CD4-positive, alpha-beta T cell treated with Interleukin-2 at 100 ng/mL for 4 hours (primary cell): ENCODE measurements at regions not wholly inside any gene's neighbourhood (a gene's known extent, or its start where the extent isn't known, plus 50 kb on each side); places are given as distances from the start of the nearest gene placed in this dataset.

Experiments used
- DNase-seq: peaks from one replicate; pipeline ENCODE4 v3.0.0-alpha.2; 2020; ENCODE audit warnings: low spot score

- no peak for DNase-seq
These were observed 1720.2 kb downstream of the PCDH7 start for GRCh38 chr4:32440391-32440790.

DNA sequence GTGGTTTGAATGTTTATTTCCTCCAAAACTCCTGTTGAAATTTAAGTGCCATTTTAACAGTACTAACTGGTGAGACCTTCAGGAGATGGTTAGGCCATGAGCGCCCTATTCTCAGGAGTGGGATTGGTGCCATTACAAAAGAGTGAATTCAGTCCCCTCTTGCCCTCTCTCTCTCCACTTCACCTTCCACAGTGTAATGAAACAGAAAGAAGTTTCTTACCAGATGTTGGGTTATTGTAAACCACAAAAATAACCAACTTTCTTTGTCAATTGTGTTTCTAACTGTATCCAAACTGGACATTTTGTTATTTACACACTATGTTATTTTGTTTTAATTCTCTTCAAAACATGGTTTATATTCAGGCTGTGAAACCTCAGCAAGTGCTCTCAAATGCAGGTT, 1734.3 kb downstream of the PCDH7 start:
- DNase-seq: no peak

DNA sequence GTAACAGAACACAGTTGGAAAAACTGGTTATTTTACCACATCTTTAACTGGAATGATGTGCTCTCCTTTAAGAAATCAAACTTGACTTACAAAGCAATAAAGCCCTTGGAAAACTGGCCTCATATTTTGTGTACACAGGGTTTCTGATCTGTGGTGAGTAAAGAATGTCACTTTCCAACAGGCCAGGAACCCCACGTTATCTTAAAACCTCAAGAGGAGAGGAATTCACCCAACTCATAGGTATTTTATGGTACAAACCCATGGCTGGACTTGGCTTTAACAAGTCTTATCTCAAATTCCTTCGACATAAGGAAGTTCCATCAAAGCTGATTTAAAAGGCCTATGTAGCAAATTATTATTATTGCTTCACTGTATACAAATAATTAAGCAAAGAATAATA, 1735.1 kb downstream of the PCDH7 start:
- no peak for DNase-seq

DNA sequence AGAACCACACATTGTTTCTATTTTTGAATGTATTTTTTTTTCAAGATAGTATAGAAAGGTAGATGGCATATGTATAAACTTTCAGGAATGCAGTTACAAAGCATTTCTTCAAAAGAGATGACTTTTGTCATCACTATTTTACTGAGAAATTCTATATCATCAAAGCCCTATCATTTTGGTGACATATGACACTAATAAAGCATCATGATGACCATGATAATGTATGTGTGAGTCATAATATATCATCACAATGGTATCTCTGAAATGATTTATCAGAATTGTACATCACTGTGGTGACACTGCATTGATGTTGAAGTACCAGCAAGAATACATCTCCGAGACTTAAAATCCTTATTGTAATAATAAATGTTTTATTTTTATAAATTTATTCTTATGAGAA, 1740.8 kb downstream of the PCDH7 start:
- DNase-seq: no peak

DNA sequence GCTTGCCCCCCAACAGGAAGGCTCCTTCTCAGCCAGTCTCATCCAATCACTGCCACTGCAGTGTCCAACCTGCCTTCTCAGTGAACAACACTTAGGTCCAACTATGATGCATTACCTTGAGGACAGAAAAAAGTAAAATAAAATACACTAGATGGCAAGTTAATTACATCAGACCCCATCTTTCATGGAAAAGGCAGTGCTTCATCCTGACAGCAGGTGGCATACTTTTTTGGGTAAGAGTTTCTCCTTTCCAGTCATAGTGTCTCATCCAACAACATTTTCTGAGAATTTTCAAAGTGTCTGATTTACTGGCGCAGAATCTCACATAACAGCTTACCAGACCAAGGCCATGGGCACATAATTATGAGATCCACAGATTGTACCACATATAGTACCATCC, 1742.8 kb downstream of the PCDH7 start:
- no peak for DNase-seq

DNA sequence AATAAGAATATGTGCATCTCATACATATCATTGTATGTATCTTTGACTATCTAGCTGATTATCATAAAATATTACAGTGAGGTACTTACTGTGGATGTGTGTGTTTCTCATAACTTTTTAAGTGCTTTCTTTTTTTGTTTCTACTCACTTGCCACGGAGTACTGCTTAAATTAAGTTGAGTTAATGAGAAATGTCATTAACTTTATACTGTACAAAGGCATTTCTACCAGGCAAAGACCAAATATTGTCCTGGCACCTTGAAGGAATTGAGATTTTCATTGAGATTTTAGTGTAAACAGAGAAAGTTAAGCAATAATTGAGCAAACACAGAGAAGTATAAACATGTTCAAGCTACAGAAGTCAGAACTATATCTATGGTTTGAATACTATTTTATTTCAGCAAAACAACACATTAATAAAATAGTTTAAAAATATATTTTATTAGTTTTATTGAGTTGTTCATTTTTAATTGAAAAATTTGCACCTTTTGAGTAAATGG, 1750.0 kb downstream of the PCDH7 start:
- DNase-seq: no peak

- DNase-seq: no peak
These were observed 1752.7 kb downstream of the PCDH7 start for GRCh38 chr4:32472918-32473317.

DNA sequence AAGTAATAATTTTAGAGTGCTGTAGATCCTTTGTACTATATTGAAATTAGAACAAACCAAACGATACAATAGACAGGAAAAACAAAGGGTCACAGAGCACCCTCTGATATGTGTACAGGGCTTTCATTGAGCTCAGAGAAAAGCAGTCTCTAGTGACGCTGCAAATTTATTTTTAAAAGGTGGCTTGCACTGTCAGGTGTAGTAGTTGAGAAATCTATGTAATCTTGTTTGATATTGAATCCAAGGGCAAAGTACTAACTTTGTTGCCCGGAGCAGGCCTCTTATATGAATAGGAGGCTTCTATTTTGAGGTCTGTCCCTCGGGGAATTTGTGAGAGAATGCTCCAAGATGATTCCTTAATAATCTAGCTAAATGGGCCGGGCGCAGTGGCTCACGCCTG, 1755.5 kb downstream of the PCDH7 start:
- no peak for DNase-seq

- DNase-seq: no peak
These were observed 1757.3 kb downstream of the PCDH7 start for GRCh38 chr4:32477518-32477917.

GRCh38 chr4:32485956-32486355, 1765.8 kb downstream of the PCDH7 start:
- DNase-seq: no peak

- DNase-seq: no peak
These were observed 1768.5 kb downstream of the PCDH7 start for GRCh38 chr4:32488690-32489089.

GRCh38 chr4:32499171-32499570, 1779.0 kb downstream of the PCDH7 start:
- no peak for DNase-seq

DNA sequence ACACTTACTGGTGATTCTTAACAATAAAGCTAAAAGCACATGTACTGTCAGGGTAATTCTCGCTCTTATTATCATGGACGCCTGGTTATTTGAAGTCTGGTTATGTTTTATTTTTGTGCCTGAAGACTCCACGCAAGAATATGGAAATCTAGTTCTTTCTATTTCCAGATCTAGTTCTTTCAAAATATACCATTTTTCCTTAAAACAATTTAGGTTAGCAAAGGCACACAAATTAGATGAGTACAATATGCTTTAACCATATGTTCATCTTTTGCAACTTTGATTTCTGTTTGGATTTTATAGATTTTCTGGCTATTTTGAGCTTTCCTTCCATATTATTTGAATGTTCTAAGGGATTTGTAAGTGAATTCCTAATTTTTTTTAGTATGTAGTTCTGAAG, 1783.1 kb downstream of the PCDH7 start:
- no peak for DNase-seq

GRCh38 chr4:32506067-32506466, 1785.9 kb downstream of the PCDH7 start:
- no peak for DNase-seq

GRCh38 chr4:32519060-32519459, 1798.9 kb downstream of the PCDH7 start:
- no peak for DNase-seq

GRCh38 chr4:32525420-32525819, 1805.3 kb downstream of the PCDH7 start:
- DNase-seq: no peak

DNA sequence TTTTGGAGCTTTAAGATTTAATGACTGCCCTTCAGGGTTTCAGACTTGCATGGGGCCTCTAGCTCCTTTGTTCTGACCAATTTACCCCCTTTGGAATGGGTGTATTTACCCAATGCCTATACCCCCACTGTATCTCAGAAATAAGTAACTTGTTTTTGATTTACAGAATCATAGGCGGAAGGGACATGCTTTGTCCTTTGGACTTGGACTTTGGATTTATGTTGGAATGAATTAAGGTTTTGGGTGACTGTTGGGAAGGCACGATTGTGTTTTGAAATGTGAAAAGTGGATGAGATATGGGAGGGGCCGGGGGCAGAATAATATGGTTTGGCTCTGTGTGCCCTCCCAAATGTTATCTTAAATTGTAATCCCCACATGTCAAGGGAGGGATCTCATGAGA, 1824.7 kb downstream of the PCDH7 start:
- DNase-seq: no peak

- DNase-seq: no peak
These were observed 1831.8 kb downstream of the PCDH7 start for GRCh38 chr4:32551943-32552342.

- DNase-seq: no peak
These were observed 1840.1 kb downstream of the PCDH7 start for GRCh38 chr4:32560306-32560705.

DNA sequence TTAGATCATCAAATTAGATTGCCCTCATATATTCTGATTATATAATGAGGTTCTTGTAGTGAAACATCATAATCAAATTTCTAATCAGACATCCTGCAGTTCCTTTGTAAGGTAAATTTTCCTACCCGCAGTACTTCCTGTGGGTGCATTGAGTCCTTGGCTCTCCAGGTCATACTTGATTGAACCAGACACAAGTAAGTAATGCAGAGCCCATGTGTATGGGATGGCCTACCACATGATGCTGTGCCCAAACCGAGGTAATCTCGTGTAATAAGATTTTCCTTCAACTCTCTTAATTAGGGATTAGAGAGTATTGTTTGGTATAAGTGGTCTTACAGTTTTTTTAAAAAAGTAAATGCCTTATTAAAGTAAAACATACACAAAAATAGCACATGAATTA, 1841.8 kb downstream of the PCDH7 start:
- DNase-seq: no peak

- no peak for DNase-seq
These were observed 1844.5 kb downstream of the PCDH7 start for GRCh38 chr4:32564626-32565025.

DNA sequence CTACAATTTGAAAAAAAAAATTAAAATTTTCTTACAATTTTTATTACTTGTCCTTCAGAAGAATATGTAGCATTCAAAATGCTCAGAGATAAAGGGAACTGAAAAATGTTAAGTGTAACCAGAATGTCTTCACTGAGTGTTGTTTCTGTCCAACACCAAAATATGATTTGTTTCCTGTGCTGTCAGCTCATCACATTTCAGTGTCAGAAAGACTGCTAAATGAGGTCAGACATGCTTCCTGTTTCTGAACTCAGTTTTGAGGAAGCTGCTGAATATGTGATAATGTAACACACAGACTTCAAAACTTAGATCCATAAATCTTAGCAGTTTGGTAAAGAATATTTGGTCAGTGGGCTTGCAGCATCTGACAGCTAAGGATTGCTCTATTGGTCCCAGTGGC, 1849.7 kb downstream of the PCDH7 start:
- peak; percentile 0 for DNase-seq

GRCh38 chr4:32572366-32572765, 1852.2 kb downstream of the PCDH7 start:
- DNase-seq: no peak

DNA sequence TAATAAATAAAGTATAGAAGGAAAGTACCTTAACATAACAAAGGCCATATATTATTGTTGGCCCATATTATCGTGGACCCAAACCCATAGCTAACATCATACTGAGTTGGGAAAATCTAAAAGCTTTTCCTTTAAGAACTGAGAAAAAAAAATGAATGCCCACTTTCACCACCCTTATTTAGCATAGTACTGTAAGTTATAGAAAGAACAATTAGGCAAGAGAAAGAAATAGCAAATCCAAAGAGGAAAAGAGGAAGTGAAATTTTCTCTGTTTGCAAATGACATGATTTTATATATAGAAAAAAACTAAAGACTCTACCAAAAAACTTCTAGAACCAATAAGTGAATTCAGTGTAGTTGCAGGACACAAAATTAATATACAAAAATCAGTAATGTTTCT, 1854.6 kb downstream of the PCDH7 start:
- DNase-seq: no peak

DNA sequence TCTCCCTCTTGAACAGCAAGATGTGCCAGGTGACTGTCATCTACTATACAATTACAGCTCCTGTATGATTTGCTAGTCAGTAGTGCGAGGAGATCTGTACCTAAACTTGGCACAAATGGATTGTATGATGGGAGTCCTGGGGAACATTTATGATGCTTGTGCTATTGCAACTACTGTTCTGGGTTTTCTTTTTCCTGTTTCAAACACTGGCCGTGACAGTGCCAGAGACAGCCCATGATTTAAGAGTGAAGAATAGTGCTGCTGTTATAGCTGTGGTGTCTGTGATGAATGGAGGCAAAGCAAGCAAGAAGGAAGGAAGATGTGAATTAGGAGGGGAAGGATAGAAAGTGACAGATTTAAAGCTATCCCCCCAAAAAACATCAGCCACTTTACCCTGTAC, 1868.9 kb downstream of the PCDH7 start:
- DNase-seq: no peak
